Small intestine (tissue), 7 donors: ENCODE measurements at regions not wholly inside any gene's neighbourhood (a gene's known extent, or its start where the extent isn't known, plus 50 kb on each side); places are given as distances from the start of the nearest gene placed in this dataset.
A peak's percentile ranks its signal among the peaks of the same experiment; 100 is the strongest.
"Not testable (repeated sequence)": the region's sequence is repeated elsewhere in the genome, so short reads cannot be mapped to it uniquely, and the experiment has no call there.

Source experiments
- DNase-seq, 2 donors: peaks; one replicate each; pipeline versions ENCODE4 v3.0.0 to v3.0.0-alpha.2; 2013
- FAIRE-seq: peaks from 2 replicates; lab custom pipeline; 2012; peaks lifted over from hg19 to GRCh38; lab: Jason Lieb, UNC
- H3K27ac ChIP-seq, 3 donors: one replicate each; pipeline ENCODE4 v1.5.1; 2013; ENCODE audit warnings: low read length in 2 of 3, mild to moderate bottlenecking in 2 of 3, control low read depth in 1 of 3, inconsistent platforms in 1 of 3, low read depth in 1 of 3, moderate library complexity in 1 of 3
- H3K27me3 ChIP-seq, 3 donors: one replicate each; pipeline ENCODE4 v1.6.1; 2013; ENCODE audit warnings: low read length in 3 of 3, inconsistent platforms in 1 of 3; ENCODE audit not compliant: control insufficient read depth in 3 of 3, insufficient read depth in 3 of 3
- H3K36me3 ChIP-seq, 3 donors: one replicate each; pipeline ENCODE4 v1.6.1; 2013; ENCODE audit warnings: low read length in 3 of 3, inconsistent platforms in 1 of 3, low read depth in 1 of 3, mild to moderate bottlenecking in 1 of 3, moderate library complexity in 1 of 3; ENCODE audit not compliant: control insufficient read depth in 3 of 3, insufficient read depth in 2 of 3
- H3K4me1 ChIP-seq, 3 donors: one replicate each; pipeline ENCODE4 v1.6.1; 2013; ENCODE audit warnings: low read length in 2 of 3, inconsistent platforms in 1 of 3, low read depth in 1 of 3, mild to moderate bottlenecking in 1 of 3, moderate library complexity in 1 of 3; ENCODE audit not compliant: control insufficient read depth in 3 of 3, insufficient read depth in 2 of 3
- H3K4me3 ChIP-seq, 3 donors: one replicate each; pipeline ENCODE4 v1.5.1; 2013; ENCODE audit warnings: low read length in 3 of 3, control low read depth in 1 of 3, inconsistent platforms in 1 of 3, low read depth in 1 of 3, mild to moderate bottlenecking in 1 of 3, moderate library complexity in 1 of 3
- H3K9me3 ChIP-seq, 2 donors: one replicate each; pipeline ENCODE4 v1.6.1; 2013; ENCODE audit warnings: low read depth in 1 of 2, low read length in 1 of 2; ENCODE audit not compliant: control insufficient read depth in 2 of 2, insufficient read depth in 1 of 2
- WGBS, 3 donors: extraction: QIAGEN DNeasy Blood & Tissue Kit; methylation state at CpG; one replicate each; pipeline ENCODE4 v1.1.7; 2013; 5-methylcytosine and 5-hydroxymethylcytosine counted together
- donor health status: healthy with polysubstance abuse.
- donor health status: control.
- donor health status: control.
- donor health status: Bipolar disorder and iron deficiency.
- donor health status: healthy.

- H3K27ac ChIP-seq: peak overlapping the region; percentile 27 to 84 (median 64)
- no peak overlapping the region for H3K4me3 ChIP-seq
- no peaks in the 10 kb centered on the region for H3K36me3 ChIP-seq
- no peaks in the 10 kb centered on the region for H3K27me3 ChIP-seq
- FAIRE-seq (no peak), DNase-seq (peak; percentile 27 to 74)
- H3K9me3 ChIP-seq: peaks cover 0 to 7% of the 10 kb centered on the region in 2 donors
- peaks cover 0 to 45% (median 0%) of the 10 kb centered on the region in 3 donors for H3K4me1 ChIP-seq
- 61 to 81% (median 65%) methylated on average over 7 of the region's 7 CpGs for WGBS, 3 donors
These were observed 72.1 kb upstream of the EPB41L1 start for GRCh38 chr20:36082315-36082915.

- peak overlapping the region in 2 of 3 donors; percentile 68 to 82 for H3K27ac ChIP-seq
- peak; percentile 93 to 95 for DNase-seq
- H3K4me1 ChIP-seq: peaks cover 0 to 45% (median 0%) of the 10 kb centered on the region in 3 donors
- H3K9me3 ChIP-seq, H3K4me3 ChIP-seq, H3K36me3 ChIP-seq, FAIRE-seq, H3K27me3 ChIP-seq: not testable (repeated sequence)
- whole genome bisulfite sequencing, 3 donors: 10 to 53% (median 34%) methylated on average over 4 of the region's 4 CpGs
These were observed 71.3 kb upstream of the EPB41L1 start for GRCh38 chr20:36083200-36083599.

- Histone ChIP-seq H3K27ac (peak overlapping the region in 1 of 3 donors; percentile 82), H3K27me3 (no peaks in the 10 kb centered on the region), H3K36me3 (no peaks in the 10 kb centered on the region), H3K9me3 (peaks cover 0 to 7% of the 10 kb centered on the region in 2 donors), H3K4me1 (peaks cover 0 to 45% (median 0%) of the 10 kb centered on the region in 3 donors), H3K4me3 (no peak overlapping the region)
- 86 to 92% (median 91%) methylated on average over 3 of the region's 3 CpGs for WGBS, 3 donors
- FAIRE-seq: no peak
- no peak for DNase-seq
These were observed 70.2 kb upstream of the EPB41L1 start for GRCh38 chr20:36084356-36084755.

- no peak overlapping the region for H3K4me3 ChIP-seq
- peaks cover 0 to 4% of the 10 kb centered on the region in 2 donors for H3K9me3 ChIP-seq
- DNase-seq (no peak), FAIRE-seq (no peak)
- WGBS, 3 donors: 83 to 84% (median 83%) methylated on average over 4 of the region's 4 CpGs
- no peaks in the 10 kb centered on the region for H3K27me3 ChIP-seq
- no peaks in the 10 kb centered on the region for H3K36me3 ChIP-seq
- H3K4me1 ChIP-seq: peaks cover 0 to 45% (median 0%) of the 10 kb centered on the region in 3 donors
- peak overlapping the region; percentile 82 to 87 (median 83) for H3K27ac ChIP-seq
These were observed 69.5 kb upstream of the EPB41L1 start for GRCh38 chr20:36084897-36085613.

- Histone ChIP-seq H3K4me1 (peaks cover 0 to 45% (median 0%) of the 10 kb centered on the region in 3 donors), H3K27ac (peak overlapping the region; percentile 82 to 87 (median 83)), H3K4me3 (no peak overlapping the region), H3K36me3 (no peaks in the 10 kb centered on the region), H3K9me3 (peaks cover 0 to 4% of the 10 kb centered on the region in 2 donors), H3K27me3 (no peaks in the 10 kb centered on the region)
- FAIRE-seq: no peak
- peak; percentile 86 to 95 for DNase-seq
- 11 to 54% (median 37%) methylated on average over 3 of the region's 3 CpGs for WGBS, 3 donors
These were observed 68.8 kb upstream of the EPB41L1 start for GRCh38 chr20:36085686-36086267.

GRCh38 chr20:36086767-36087166 is 67.8 kb upstream of the EPB41L1 start:
- 4 to 28% (median 15%) methylated on average over 2 of the region's 2 CpGs for WGBS, 3 donors

GRCh38 chr20:36090223-36090622 is 64.3 kb upstream of the EPB41L1 start:
- WGBS, 3 donors: 84 to 91% (median 89%) methylated on average over 5 of the region's 5 CpGs
- H3K9me3 ChIP-seq: no peaks in the 10 kb centered on the region
- H3K36me3 ChIP-seq: no peaks in the 10 kb centered on the region
- FAIRE-seq (no peak), DNase-seq (no peak)
- no peak overlapping the region for H3K4me3 ChIP-seq
- peaks cover 0 to 4% (median 0%) of the 10 kb centered on the region in 3 donors for H3K27me3 ChIP-seq
- H3K4me1 ChIP-seq: peaks cover 0 to 37% (median 0%) of the 10 kb centered on the region in 3 donors
- no peak overlapping the region for H3K27ac ChIP-seq

More at GRCh38 chr20:36086767-36087166, 67.8 kb upstream of the EPB41L1 start:
- Histone ChIP-seq H3K36me3 (no peaks in the 10 kb centered on the region), H3K4me1 (peaks cover 0 to 52% (median 0%) of the 10 kb centered on the region in 3 donors), H3K27me3 (peaks cover 0 to under 1% (median 0%) of the 10 kb centered on the region in 3 donors), H3K9me3 (peaks cover 0 to 4% of the 10 kb centered on the region in 2 donors), H3K4me3 (no peak overlapping the region), H3K27ac (peak overlapping the region; percentile 72 to 87 (median 82))
- DNase-seq (peak; percentile 78 to 87), FAIRE-seq (no peak)
